ENCODE measurements at regions not wholly inside any gene's neighbourhood (a gene's known extent, or its start where the extent isn't known, plus 50 kb on each side); places are given as distances from the start of the nearest gene placed in this dataset.

DNA sequence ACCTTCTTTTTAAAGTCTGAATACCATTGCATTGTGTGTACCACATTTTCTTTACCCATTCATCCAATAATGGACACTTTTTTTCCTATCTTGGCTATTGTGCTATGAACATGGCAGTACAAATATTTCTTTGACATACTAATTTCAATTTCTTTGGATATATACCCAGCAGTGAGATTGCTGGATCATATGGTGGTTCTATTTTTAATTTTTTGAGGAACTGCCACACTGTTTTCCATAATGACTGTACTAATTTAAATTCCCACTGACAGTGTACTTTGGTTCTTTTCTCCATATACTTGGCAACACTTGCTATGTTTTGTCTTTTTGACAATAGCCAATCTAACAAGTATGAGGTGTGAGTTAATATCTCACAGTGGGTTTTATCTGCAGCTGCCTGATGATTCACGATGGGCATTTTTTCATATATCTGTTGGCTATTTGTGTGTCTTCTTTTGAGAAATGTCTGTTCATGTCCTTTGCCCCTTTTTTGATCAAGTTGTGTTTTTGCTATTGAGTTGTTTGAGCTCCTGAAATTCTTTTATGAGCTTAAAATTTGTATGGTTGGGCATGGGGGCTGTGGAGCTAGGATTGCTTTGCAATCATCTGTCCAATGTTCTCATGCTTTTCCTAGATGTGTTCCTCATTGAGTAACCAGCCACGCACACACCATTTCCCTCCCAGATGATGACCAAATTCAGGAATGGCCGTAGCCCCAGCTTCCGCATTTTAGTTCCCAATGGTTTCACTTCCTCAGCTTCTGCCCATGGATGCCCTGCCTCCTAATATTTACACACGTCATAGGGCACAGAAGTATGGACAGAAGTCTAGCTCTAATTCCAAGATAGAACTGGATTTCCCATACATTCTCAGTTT is 380.0 kb upstream of the SGCG start:
- no TSS peak for BruUV-seq (replicated peaks)
- Histone ChIP-seq H3K4me3 (ENCODE audit: low read length) (no peak overlapping the region), H3K9ac (ENCODE audit: low read length) (no peak overlapping the region), H2AFZ (ENCODE audit: low read length) (no peak overlapping the region), H3F3A (ENCODE audit: low read length, unreplicated experiment) (no peaks in the 10 kb centered on the region), H3K9me2 (replicated peaks; ENCODE audit: low read length) (no peaks in the 10 kb centered on the region), H3K27ac (ENCODE audit: low read length) (no peak overlapping the region), H3K9me3 (ENCODE audit: low read length) (no peaks in the 10 kb centered on the region), H3K79me2 (ENCODE audit: low read length) (no peaks in the 10 kb centered on the region), H3K4me2 (ENCODE audit: low read length) (no peak overlapping the region), H3K36me3 (ENCODE audit: low read depth, low read length) (no peaks in the 10 kb centered on the region), H3K27me3 (ENCODE audit: low read length) (peaks cover 26% of the 10 kb centered on the region; the same call in 1 of the 2 replicates), H4K20me1 (ENCODE audit: low read length) (no peaks in the 10 kb centered on the region), H3K4me1 (ENCODE audit: insufficient read depth, low read length) (no peaks in the 10 kb centered on the region)
- ChIA-PET POLR2A (ENCODE audit: unreplicated experiment) (no interaction called here), CTCF (interaction anchor here (0.5 to 0.8 kb wide), 5 partner anchors 219 to 1282 kb away, joined by 3 to 13 read pairs (median 5); no protein-coding TSS in a partner anchor)
- DNase-seq = no peak
- ATAC-seq = no peak
- intact Hi-C loops (cut with micrococcal nuclease) = loop anchor here (1.0 kb wide), 2 partner anchors 220 to 519 kb away; no protein-coding TSS in a partner anchor
- no peak for TF ChIP-seq EZH2phosphoT487 (IDR thresholded peaks at IDR 0.05; ENCODE audit: borderline replicate concordance, low read length)
- no peak for TF ChIP-seq EZH2 (IDR thresholded peaks at IDR 0.05; ENCODE audit: low read length, unreplicated experiment)
- TF ChIP-seq, protein P1, sequence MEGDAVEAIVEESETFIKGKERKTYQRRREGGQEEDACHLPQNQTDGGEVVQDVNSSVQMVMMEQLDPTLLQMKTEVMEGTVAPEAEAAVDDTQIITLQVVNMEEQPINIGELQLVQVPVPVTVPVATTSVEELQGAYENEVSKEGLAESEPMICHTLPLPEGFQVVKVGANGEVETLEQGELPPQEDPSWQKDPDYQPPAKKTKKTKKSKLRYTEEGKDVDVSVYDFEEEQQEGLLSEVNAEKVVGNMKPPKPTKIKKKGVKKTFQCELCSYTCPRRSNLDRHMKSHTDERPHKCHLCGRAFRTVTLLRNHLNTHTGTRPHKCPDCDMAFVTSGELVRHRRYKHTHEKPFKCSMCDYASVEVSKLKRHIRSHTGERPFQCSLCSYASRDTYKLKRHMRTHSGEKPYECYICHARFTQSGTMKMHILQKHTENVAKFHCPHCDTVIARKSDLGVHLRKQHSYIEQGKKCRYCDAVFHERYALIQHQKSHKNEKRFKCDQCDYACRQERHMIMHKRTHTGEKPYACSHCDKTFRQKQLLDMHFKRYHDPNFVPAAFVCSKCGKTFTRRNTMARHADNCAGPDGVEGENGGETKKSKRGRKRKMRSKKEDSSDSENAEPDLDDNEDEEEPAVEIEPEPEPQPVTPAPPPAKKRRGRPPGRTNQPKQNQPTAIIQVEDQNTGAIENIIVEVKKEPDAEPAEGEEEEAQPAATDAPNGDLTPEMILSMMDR (conservative IDR thresholded peaks at IDR 0.05; ENCODE audit: low read depth, low read length) = no peak

- Histone ChIP-seq H3K36me3 (ENCODE audit: low read depth, low read length) (no peaks in the 10 kb centered on the region), H3K9ac (ENCODE audit: low read length) (no peak overlapping the region), H3K4me2 (ENCODE audit: low read length) (no peak overlapping the region), H3K4me1 (ENCODE audit: insufficient read depth, low read length) (no peaks in the 10 kb centered on the region), H4K20me1 (ENCODE audit: low read length) (no peaks in the 10 kb centered on the region), H3K9me2 (replicated peaks; ENCODE audit: low read length) (no peaks in the 10 kb centered on the region), H3K79me2 (ENCODE audit: low read length) (no peaks in the 10 kb centered on the region), H3K27me3 (ENCODE audit: low read length) (peaks cover 26% of the 10 kb centered on the region; the same call in 1 of the 2 replicates), H3K9me3 (ENCODE audit: low read length) (no peaks in the 10 kb centered on the region), H3K4me3 (ENCODE audit: low read length) (no peak overlapping the region), H2AFZ (ENCODE audit: low read length) (no peak overlapping the region), H3F3A (ENCODE audit: low read length, unreplicated experiment) (no peaks in the 10 kb centered on the region), H3K27ac (ENCODE audit: low read length) (no peak overlapping the region)
- no TSS peak for BruUV-seq (replicated peaks)
- ChIA-PET CTCF (interaction anchor here (0.5 to 0.8 kb wide), 5 partner anchors 219 to 1283 kb away, joined by 3 to 13 read pairs (median 5); no protein-coding TSS in a partner anchor), POLR2A (ENCODE audit: unreplicated experiment) (interaction anchor here (0.6 kb wide), 1 partner anchor 678 kb away, joined by 3 read pairs; no protein-coding TSS in a partner anchor)
- TF ChIP-seq EZH2phosphoT487 (IDR thresholded peaks at IDR 0.05; ENCODE audit: borderline replicate concordance, low read length) = no peak
- TF ChIP-seq, protein P1 (conservative IDR thresholded peaks at IDR 0.05; ENCODE audit: low read depth, low read length) = peak; percentile 38; the same call in 1 of the 2 replicates
- TF ChIP-seq EZH2 (IDR thresholded peaks at IDR 0.05; ENCODE audit: low read length, unreplicated experiment) = no peak
- intact Hi-C loops (cut with micrococcal nuclease) = loop anchor here (1.0 kb wide), 2 partner anchors 219 to 518 kb away; no protein-coding TSS in a partner anchor
- no peak for ATAC-seq
- DNase-seq = no peak
Measured at GRCh38 chr13:22801402-22802003, 379.3 kb upstream of the SGCG start.
